ENCODE measurements at regions not wholly inside any gene's neighbourhood (a gene's known extent, or its start where the extent isn't known, plus 50 kb on each side); places are given as distances from the start of the nearest gene placed in this dataset.

DNA sequence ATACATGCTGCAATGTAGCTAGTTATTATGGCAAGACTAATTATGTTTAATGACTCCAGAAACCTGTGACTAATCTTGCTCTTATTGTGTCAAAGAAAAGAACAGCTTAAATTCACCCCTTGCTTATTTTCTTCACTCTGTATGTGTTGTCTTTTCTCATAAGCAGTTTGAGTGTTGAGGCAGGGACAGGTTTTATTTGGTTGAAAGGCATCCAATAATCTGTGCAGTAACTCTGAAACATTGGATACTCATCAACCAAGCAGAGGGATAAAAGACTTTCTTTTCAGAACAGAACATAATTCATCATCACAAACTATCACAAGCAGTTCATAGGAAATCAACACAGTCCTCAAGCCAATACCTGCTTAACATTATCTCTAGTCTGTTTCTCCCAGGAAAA lies 797.6 kb upstream of the MBL2 start:
- H3K4me3 ChIP-seq (ENCODE audit: low read depth, low read length): no peak overlapping the region
- TF ChIP-seq, protein P1, sequence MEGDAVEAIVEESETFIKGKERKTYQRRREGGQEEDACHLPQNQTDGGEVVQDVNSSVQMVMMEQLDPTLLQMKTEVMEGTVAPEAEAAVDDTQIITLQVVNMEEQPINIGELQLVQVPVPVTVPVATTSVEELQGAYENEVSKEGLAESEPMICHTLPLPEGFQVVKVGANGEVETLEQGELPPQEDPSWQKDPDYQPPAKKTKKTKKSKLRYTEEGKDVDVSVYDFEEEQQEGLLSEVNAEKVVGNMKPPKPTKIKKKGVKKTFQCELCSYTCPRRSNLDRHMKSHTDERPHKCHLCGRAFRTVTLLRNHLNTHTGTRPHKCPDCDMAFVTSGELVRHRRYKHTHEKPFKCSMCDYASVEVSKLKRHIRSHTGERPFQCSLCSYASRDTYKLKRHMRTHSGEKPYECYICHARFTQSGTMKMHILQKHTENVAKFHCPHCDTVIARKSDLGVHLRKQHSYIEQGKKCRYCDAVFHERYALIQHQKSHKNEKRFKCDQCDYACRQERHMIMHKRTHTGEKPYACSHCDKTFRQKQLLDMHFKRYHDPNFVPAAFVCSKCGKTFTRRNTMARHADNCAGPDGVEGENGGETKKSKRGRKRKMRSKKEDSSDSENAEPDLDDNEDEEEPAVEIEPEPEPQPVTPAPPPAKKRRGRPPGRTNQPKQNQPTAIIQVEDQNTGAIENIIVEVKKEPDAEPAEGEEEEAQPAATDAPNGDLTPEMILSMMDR (IDR thresholded peaks at IDR 0.05; ENCODE audit: insufficient read depth, low read length): no peak
- no peak for DNase-seq (ENCODE audit: low read depth)

DNA sequence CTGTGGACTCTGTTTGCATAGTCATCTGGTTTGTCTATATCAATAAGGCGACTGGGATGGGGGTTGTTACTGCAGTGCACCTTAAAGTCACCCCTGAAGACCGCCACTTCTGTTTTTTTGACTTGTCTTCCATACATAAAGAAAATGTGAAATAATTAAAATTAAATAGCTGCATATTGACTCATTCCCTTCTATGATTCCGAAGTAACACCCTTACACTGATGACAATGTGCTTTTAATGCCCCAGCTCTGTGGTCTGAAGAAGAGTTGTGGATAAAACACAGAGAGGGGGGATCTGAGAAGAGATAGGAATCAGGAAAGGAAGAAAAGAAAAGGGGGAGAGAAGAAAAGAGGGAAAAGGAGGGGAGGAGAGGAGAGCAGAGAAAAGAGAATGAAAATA lies 796.9 kb upstream of the MBL2 start:
- no peak for DNase-seq (ENCODE audit: low read depth)
- no peak overlapping the region for H3K4me3 ChIP-seq (ENCODE audit: low read depth, low read length)
- TF ChIP-seq, protein P1 (IDR thresholded peaks at IDR 0.05; ENCODE audit: insufficient read depth, low read length): no peak

DNA sequence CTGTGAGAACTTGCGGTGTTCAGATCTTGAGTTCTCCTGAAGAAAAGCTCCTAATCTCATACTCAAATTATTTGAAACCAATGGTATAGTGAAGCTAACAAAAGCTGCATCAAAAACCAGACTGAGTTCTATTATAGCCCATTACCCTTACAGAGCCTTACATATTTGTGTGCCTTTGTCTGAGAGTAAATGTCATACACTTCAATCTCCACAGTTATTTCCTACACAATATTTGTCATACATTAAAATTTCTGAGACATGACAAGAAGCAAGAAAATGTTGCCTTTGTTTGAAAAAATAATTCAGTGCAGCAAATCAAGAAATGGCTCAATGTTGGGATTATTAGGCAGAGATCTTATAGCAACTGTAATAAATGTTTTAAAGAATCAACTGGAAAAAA lies 776.1 kb upstream of the MBL2 start:
- no peak for DNase-seq (ENCODE audit: low read depth)
- TF ChIP-seq, protein P1 (IDR thresholded peaks at IDR 0.05; ENCODE audit: insufficient read depth, low read length): no peak
- no peak overlapping the region for H3K4me3 ChIP-seq (ENCODE audit: low read depth, low read length)

DNA sequence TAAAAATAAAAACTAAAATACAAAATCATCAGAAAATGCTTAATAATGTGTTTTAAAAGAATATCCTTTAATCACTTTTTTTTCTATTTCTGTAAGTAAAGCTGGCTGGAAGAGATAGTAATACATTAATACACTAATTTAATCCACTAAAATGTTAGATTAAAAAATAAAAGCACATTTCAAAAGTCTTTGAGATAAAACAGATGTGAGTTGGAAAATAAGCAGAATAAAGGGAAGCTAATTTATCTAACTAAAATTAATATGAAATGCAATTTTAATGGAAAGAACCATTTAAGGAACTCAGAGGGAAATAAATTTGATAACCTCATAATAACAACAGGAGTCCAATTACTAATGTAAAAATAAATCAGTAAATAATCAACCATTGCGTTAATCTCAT lies 774.8 kb upstream of the MBL2 start:
- TF ChIP-seq, protein P1 (IDR thresholded peaks at IDR 0.05; ENCODE audit: insufficient read depth, low read length): no peak
- no peak for DNase-seq (ENCODE audit: low read depth)
- H3K4me3 ChIP-seq (ENCODE audit: low read depth, low read length): no peak overlapping the region

DNA sequence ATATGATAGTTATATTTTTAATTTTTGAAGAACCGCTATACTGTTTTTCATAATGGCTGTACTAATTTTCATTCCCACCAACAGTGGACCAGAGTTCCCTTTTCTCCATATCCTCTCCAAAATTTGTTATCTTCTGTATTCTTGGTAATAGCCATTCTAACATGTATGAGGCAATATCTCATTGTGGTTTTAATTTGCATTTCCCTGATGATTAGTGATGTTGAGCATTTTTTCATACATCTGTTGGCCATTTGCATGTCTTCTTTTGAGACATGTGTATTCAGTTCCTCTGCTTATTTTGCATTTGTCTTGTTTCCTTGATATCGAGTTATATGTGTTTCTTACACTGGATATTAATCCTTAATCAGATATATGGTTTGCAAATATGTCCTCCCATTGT lies 770.8 kb upstream of the MBL2 start:
- no peak overlapping the region for H3K4me3 ChIP-seq (ENCODE audit: low read depth, low read length)
- no peak for DNase-seq (ENCODE audit: low read depth)
- TF ChIP-seq, protein P1 (IDR thresholded peaks at IDR 0.05; ENCODE audit: insufficient read depth, low read length): no peak

DNA sequence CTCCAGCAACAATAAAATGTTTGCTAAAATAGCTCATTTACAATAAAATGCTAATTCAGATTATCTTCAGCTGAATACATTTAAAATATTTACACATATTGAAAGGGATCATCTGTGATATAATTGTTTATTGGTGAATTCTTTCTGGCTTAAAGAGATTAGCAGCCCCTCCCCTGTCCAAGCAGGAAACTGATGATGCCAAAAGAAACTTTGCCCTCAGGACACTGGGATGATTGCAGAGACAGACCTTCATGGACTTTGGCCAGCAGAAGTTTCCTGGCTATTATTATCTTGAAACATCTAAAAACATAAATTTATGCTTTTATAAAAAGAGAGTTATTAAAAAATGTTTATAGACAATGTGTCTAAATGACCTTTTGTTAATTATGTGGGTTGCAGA lies 764.9 kb upstream of the MBL2 start:
- DNase-seq (ENCODE audit: low read depth): no peak
- TF ChIP-seq, protein P1 (IDR thresholded peaks at IDR 0.05; ENCODE audit: insufficient read depth, low read length): no peak
- no peak overlapping the region for H3K4me3 ChIP-seq (ENCODE audit: low read depth, low read length)

DNA sequence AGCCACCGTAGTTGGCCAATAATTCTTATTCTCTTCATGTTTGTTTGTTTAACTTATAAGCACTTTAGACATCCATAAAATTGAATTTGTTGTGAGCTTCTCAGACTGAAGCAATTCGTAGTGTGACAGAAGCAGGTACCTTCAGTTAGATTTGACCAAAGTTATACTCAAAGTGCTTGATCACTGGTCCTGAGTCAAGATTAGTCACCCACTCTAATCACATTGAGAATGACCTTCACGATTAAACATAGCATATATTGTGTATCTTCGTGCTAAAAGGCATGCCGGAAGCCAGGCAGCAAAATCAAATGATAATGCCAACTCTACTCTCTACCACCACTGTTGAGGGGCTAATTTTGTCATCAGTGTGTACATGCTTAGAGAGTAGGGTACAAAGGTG lies 763.7 kb upstream of the MBL2 start:
- DNase-seq (ENCODE audit: low read depth): no peak
- no peak overlapping the region for H3K4me3 ChIP-seq (ENCODE audit: low read depth, low read length)
- TF ChIP-seq, protein P1 (IDR thresholded peaks at IDR 0.05; ENCODE audit: insufficient read depth, low read length): no peak

Measured in fibroblast of the aortic adventitia (primary cell).